ENCODE measurements at regions not wholly inside any gene's neighbourhood (a gene's known extent, or its start where the extent isn't known, plus 50 kb on each side); places are given as distances from the start of the nearest gene placed in this dataset.
"Not testable (repeated sequence)": the region's sequence is repeated elsewhere in the genome, so short reads cannot be mapped to it uniquely, and the experiment has no call there.

GRCh38 chr4:123603165-123603564 lies 206.6 kb downstream of the SPRY1 start:
- Mint-ChIP-seq H3K27me3 (ENCODE audit: low read depth) (no peaks in the 10 kb centered on the region), H3K27ac (no peak overlapping the region), H3K9me3 (no peaks in the 10 kb centered on the region), H3K4me3 (ENCODE audit: low read depth) (no peak overlapping the region), H3K36me3 (ENCODE audit: low read depth) (no peaks in the 10 kb centered on the region), H3K4me1 (ENCODE audit: low read depth) (peaks cover 32% of the 10 kb centered on the region)
- intact Hi-C loops (cut with micrococcal nuclease) = no loop called here
- DNase-seq (ENCODE audit: low spot score) = no peak

GRCh38 chr4:123605797-123606196 lies 209.2 kb downstream of the SPRY1 start:
- intact Hi-C loops (cut with micrococcal nuclease); H3K27ac Mint-ChIP-seq; H3K9me3 Mint-ChIP-seq; H3K27me3 Mint-ChIP-seq (ENCODE audit: low read depth); DNase-seq (ENCODE audit: low spot score); H3K4me3 Mint-ChIP-seq (ENCODE audit: low read depth); H3K36me3 Mint-ChIP-seq (ENCODE audit: low read depth): not testable (repeated sequence)
- peaks cover 18% of the 10 kb centered on the region for H3K4me1 Mint-ChIP-seq (ENCODE audit: low read depth)

GRCh38 chr4:123606336-123606735 lies 209.7 kb downstream of the SPRY1 start:
- H3K27ac Mint-ChIP-seq = no peak overlapping the region
- no peaks in the 10 kb centered on the region for H3K9me3 Mint-ChIP-seq
- no peak for DNase-seq (ENCODE audit: low spot score)
- H3K36me3 Mint-ChIP-seq (ENCODE audit: low read depth) = no peaks in the 10 kb centered on the region
- peaks cover 14% of the 10 kb centered on the region for H3K4me1 Mint-ChIP-seq (ENCODE audit: low read depth)
- intact Hi-C loops (cut with micrococcal nuclease) = no loop called here
- no peak overlapping the region for H3K4me3 Mint-ChIP-seq (ENCODE audit: low read depth)
- peaks cover 2% of the 10 kb centered on the region for H3K27me3 Mint-ChIP-seq (ENCODE audit: low read depth)

- no peak for DNase-seq (ENCODE audit: low spot score)
- Mint-ChIP-seq H3K4me3 (ENCODE audit: low read depth) (no peak overlapping the region), H3K27ac (no peak overlapping the region), H3K9me3 (no peaks in the 10 kb centered on the region), H3K27me3 (ENCODE audit: low read depth) (peaks cover 2% of the 10 kb centered on the region), H3K4me1 (ENCODE audit: low read depth) (peaks cover 12% of the 10 kb centered on the region), H3K36me3 (ENCODE audit: low read depth) (no peaks in the 10 kb centered on the region)
- intact Hi-C loops (cut with micrococcal nuclease) = no loop called here
Observed at GRCh38 chr4:123606946-123607542, 210.4 kb downstream of the SPRY1 start.

GRCh38 chr4:123609829-123610228 lies 213.2 kb downstream of the SPRY1 start:
- Mint-ChIP-seq H3K27ac (no peak overlapping the region), H3K4me1 (ENCODE audit: low read depth) (peaks cover 12% of the 10 kb centered on the region), H3K9me3 (no peaks in the 10 kb centered on the region), H3K4me3 (ENCODE audit: low read depth) (no peak overlapping the region), H3K36me3 (ENCODE audit: low read depth) (no peaks in the 10 kb centered on the region), H3K27me3 (ENCODE audit: low read depth) (peaks cover 8% of the 10 kb centered on the region)
- no peak for DNase-seq (ENCODE audit: low spot score)
- intact Hi-C loops (cut with micrococcal nuclease) = no loop called here

- no peak overlapping the region for H3K27ac Mint-ChIP-seq
- intact Hi-C loops (cut with micrococcal nuclease) = no loop called here
- DNase-seq (ENCODE audit: low spot score) = no peak
- H3K36me3 Mint-ChIP-seq (ENCODE audit: low read depth) = no peaks in the 10 kb centered on the region
- no peaks in the 10 kb centered on the region for H3K9me3 Mint-ChIP-seq
- H3K4me1 Mint-ChIP-seq (ENCODE audit: low read depth) = peaks cover 7% of the 10 kb centered on the region
- H3K4me3 Mint-ChIP-seq (ENCODE audit: low read depth) = no peak overlapping the region
- H3K27me3 Mint-ChIP-seq (ENCODE audit: low read depth) = peaks cover 13% of the 10 kb centered on the region
Observed at GRCh38 chr4:123613586-123614344, 217.2 kb downstream of the SPRY1 start.

GRCh38 chr4:123615901-123616300 lies 219.3 kb downstream of the SPRY1 start:
- H3K4me1 Mint-ChIP-seq (ENCODE audit: low read depth) = peaks cover 7% of the 10 kb centered on the region
- H3K36me3 Mint-ChIP-seq (ENCODE audit: low read depth) = no peaks in the 10 kb centered on the region
- no peak for DNase-seq (ENCODE audit: low spot score)
- no peak overlapping the region for H3K4me3 Mint-ChIP-seq (ENCODE audit: low read depth)
- intact Hi-C loops (cut with micrococcal nuclease) = no loop called here
- no peak overlapping the region for H3K27ac Mint-ChIP-seq
- H3K9me3 Mint-ChIP-seq = no peaks in the 10 kb centered on the region
- peaks cover 19% of the 10 kb centered on the region for H3K27me3 Mint-ChIP-seq (ENCODE audit: low read depth)

- no peaks in the 10 kb centered on the region for H3K36me3 Mint-ChIP-seq (ENCODE audit: low read depth)
- no peak overlapping the region for H3K27ac Mint-ChIP-seq
- H3K27me3 Mint-ChIP-seq (ENCODE audit: low read depth) = peaks cover 19% of the 10 kb centered on the region
- no peak overlapping the region for H3K4me3 Mint-ChIP-seq (ENCODE audit: low read depth)
- no peaks in the 10 kb centered on the region for H3K9me3 Mint-ChIP-seq
- no peak for DNase-seq (ENCODE audit: low spot score)
- H3K4me1 Mint-ChIP-seq (ENCODE audit: low read depth) = peaks cover 12% of the 10 kb centered on the region
- intact Hi-C loops (cut with micrococcal nuclease) = no loop called here
Observed at GRCh38 chr4:123616951-123617461, 220.4 kb downstream of the SPRY1 start.

GRCh38 chr4:123617791-123618190 lies 221.2 kb downstream of the SPRY1 start:
- intact Hi-C loops (cut with micrococcal nuclease) = no loop called here
- Mint-ChIP-seq H3K27ac (no peak overlapping the region), H3K27me3 (ENCODE audit: low read depth) (peaks cover 19% of the 10 kb centered on the region), H3K4me1 (ENCODE audit: low read depth) (peaks cover 12% of the 10 kb centered on the region), H3K36me3 (ENCODE audit: low read depth) (no peaks in the 10 kb centered on the region), H3K4me3 (ENCODE audit: low read depth) (no peak overlapping the region), H3K9me3 (no peaks in the 10 kb centered on the region)
- DNase-seq (ENCODE audit: low spot score) = no peak

- Mint-ChIP-seq H3K4me3 (ENCODE audit: low read depth) (no peak overlapping the region), H3K27ac (no peak overlapping the region), H3K27me3 (ENCODE audit: low read depth) (peaks cover 16% of the 10 kb centered on the region), H3K9me3 (no peaks in the 10 kb centered on the region), H3K4me1 (ENCODE audit: low read depth) (peaks cover 12% of the 10 kb centered on the region), H3K36me3 (ENCODE audit: low read depth) (no peaks in the 10 kb centered on the region)
- DNase-seq (ENCODE audit: low spot score) = no peak
- intact Hi-C loops (cut with micrococcal nuclease) = no loop called here
Observed at GRCh38 chr4:123618606-123619005, 222.0 kb downstream of the SPRY1 start.

- Mint-ChIP-seq H3K27ac (no peak overlapping the region), H3K9me3 (no peaks in the 10 kb centered on the region), H3K36me3 (ENCODE audit: low read depth) (no peaks in the 10 kb centered on the region), H3K4me3 (ENCODE audit: low read depth) (no peak overlapping the region), H3K27me3 (ENCODE audit: low read depth) (peaks cover 16% of the 10 kb centered on the region), H3K4me1 (ENCODE audit: low read depth) (peaks cover 12% of the 10 kb centered on the region)
- no peak for DNase-seq (ENCODE audit: low spot score)
- intact Hi-C loops (cut with micrococcal nuclease) = no loop called here
Observed at GRCh38 chr4:123619326-123619725, 222.7 kb downstream of the SPRY1 start.

GRCh38 chr4:123619895-123620294 lies 223.3 kb downstream of the SPRY1 start:
- intact Hi-C loops (cut with micrococcal nuclease) = no loop called here
- Mint-ChIP-seq H3K9me3 (no peaks in the 10 kb centered on the region), H3K27ac (no peak overlapping the region), H3K36me3 (ENCODE audit: low read depth) (no peaks in the 10 kb centered on the region), H3K4me1 (ENCODE audit: low read depth) (peaks cover 13% of the 10 kb centered on the region), H3K4me3 (ENCODE audit: low read depth) (no peak overlapping the region), H3K27me3 (ENCODE audit: low read depth) (peaks cover 13% of the 10 kb centered on the region)
- no peak for DNase-seq (ENCODE audit: low spot score)

- Mint-ChIP-seq H3K27me3 (ENCODE audit: low read depth) (peaks cover 13% of the 10 kb centered on the region), H3K4me3 (ENCODE audit: low read depth) (no peak overlapping the region), H3K36me3 (ENCODE audit: low read depth) (no peaks in the 10 kb centered on the region), H3K9me3 (no peaks in the 10 kb centered on the region), H3K4me1 (ENCODE audit: low read depth) (peaks cover 18% of the 10 kb centered on the region), H3K27ac (no peak overlapping the region)
- DNase-seq (ENCODE audit: low spot score) = no peak
- intact Hi-C loops (cut with micrococcal nuclease) = no loop called here
Observed at GRCh38 chr4:123621072-123621705, 224.6 kb downstream of the SPRY1 start.

Data from activated T-helper 2 cell treated with anti-CD3 and anti-CD28 coated beads, Interferon-gamma antibody, Interleukin-2, Interleukin-4, amounts not matched to agents 10 μg/mL and 5 μg/mL and 100 μg/mL, durations not matched to agents 14 hours and 24 hours and 36 hours (primary cell).